Large intestine (tissue), 3 donors: ENCODE measurements at regions not wholly inside any gene's neighbourhood (a gene's known extent, or its start where the extent isn't known, plus 50 kb on each side); places are given as distances from the start of the nearest gene placed in this dataset.

ENCODE experiments used
- DNase-seq, 2 donors: peaks; one replicate each; pipeline versions ENCODE4 v3.0.0 to v3.0.0-alpha.2; 2013
- H3K27ac ChIP-seq: one replicate; pipeline ENCODE4 v1.5.1; 2013; ENCODE audit warnings: low read length
- H3K27me3 ChIP-seq: 2 replicates; pipeline ENCODE4 v1.6.1; 2013; ENCODE audit warnings: low read length; ENCODE audit not compliant: control insufficient read depth, insufficient read depth
- H3K36me3 ChIP-seq: 2 replicates; pipeline ENCODE4 v1.6.1; 2013; ENCODE audit warnings: low read length; ENCODE audit not compliant: control insufficient read depth, insufficient read depth
- H3K4me1 ChIP-seq: one replicate; pipeline ENCODE4 v1.6.1; 2013; ENCODE audit warnings: low read length; ENCODE audit not compliant: control insufficient read depth, insufficient read depth
- H3K4me3 ChIP-seq: one replicate; pipeline ENCODE4 v1.5.1; 2013; ENCODE audit warnings: low read length
- H3K9me3 ChIP-seq: one replicate; pipeline ENCODE4 v1.6.1; 2013; ENCODE audit warnings: mild to moderate bottlenecking, low read depth, low read length, moderate library complexity; ENCODE audit not compliant: control insufficient read depth
- whole genome bisulfite sequencing: methylation state at CpG from one replicate; pipeline ENCODE4 v1.1.5; 2013; ENCODE audit warnings: low lambda C conversion rate; ENCODE audit not compliant: insufficient coverage; 5-methylcytosine and 5-hydroxymethylcytosine counted together

- H3K4me3 ChIP-seq: peak overlapping the region; percentile 14
- DNase-seq: peak in 1 of 2 donors; percentile 44
- peak overlapping the region; percentile 16 for H3K27ac ChIP-seq
- no peaks in the 10 kb centered on the region for H3K27me3 ChIP-seq
- H3K36me3 ChIP-seq: no peaks in the 10 kb centered on the region
- WGBS: 33% methylated on average over 1 of the region's 5 CpGs
- no peaks in the 10 kb centered on the region for H3K9me3 ChIP-seq
- H3K4me1 ChIP-seq: no peaks in the 10 kb centered on the region
Measured at GRCh38 chr2:81895620-81896250, 1591.2 kb upstream of the LRRTM1 start.

- H3K4me3 ChIP-seq: no peak overlapping the region
- peak in 1 of 2 donors; percentile 17 for DNase-seq
- WGBS: 73% methylated on average over 3 of the region's 3 CpGs
- no peak overlapping the region for H3K27ac ChIP-seq
- no peaks in the 10 kb centered on the region for H3K9me3 ChIP-seq
- no peaks in the 10 kb centered on the region for H3K27me3 ChIP-seq
- no peaks in the 10 kb centered on the region for H3K4me1 ChIP-seq
- H3K36me3 ChIP-seq: no peaks in the 10 kb centered on the region
Measured at GRCh38 chr2:81894451-81894990, 1590.0 kb upstream of the LRRTM1 start.

GRCh38 chr2:81876624-81877023 lies 1572.1 kb upstream of the LRRTM1 start:
- Histone ChIP-seq H3K27ac (no peak overlapping the region), H3K9me3 (no peaks in the 10 kb centered on the region), H3K4me1 (peaks cover 2% of the 10 kb centered on the region), H3K36me3 (no peaks in the 10 kb centered on the region), H3K4me3 (no peak overlapping the region), H3K27me3 (no peaks in the 10 kb centered on the region)
- DNase-seq: no peak
- no CpG with 5 or more reads among the region's 4 CpGs for WGBS

GRCh38 chr2:81872006-81872405 lies 1567.5 kb upstream of the LRRTM1 start:
- Histone ChIP-seq H3K27ac (no peak overlapping the region), H3K36me3 (no peaks in the 10 kb centered on the region), H3K9me3 (no peaks in the 10 kb centered on the region), H3K4me1 (peaks cover 2% of the 10 kb centered on the region), H3K27me3 (no peaks in the 10 kb centered on the region), H3K4me3 (no peak overlapping the region)
- DNase-seq: no peak
- WGBS: 80% methylated on average over 1 of the region's 1 CpG

GRCh38 chr2:81870119-81870518 lies 1565.6 kb upstream of the LRRTM1 start:
- Histone ChIP-seq H3K4me3 (no peak overlapping the region), H3K27ac (no peak overlapping the region), H3K4me1 (peaks cover 2% of the 10 kb centered on the region), H3K36me3 (no peaks in the 10 kb centered on the region), H3K9me3 (no peaks in the 10 kb centered on the region), H3K27me3 (no peaks in the 10 kb centered on the region)
- peak in 1 of 2 donors; percentile 13 for DNase-seq
- 29% methylated on average over 1 of the region's 1 CpG for WGBS

GRCh38 chr2:81858998-81859397 lies 1554.4 kb upstream of the LRRTM1 start:
- H3K4me3 ChIP-seq: no peak overlapping the region
- no peaks in the 10 kb centered on the region for H3K4me1 ChIP-seq
- whole genome bisulfite sequencing: 72% methylated on average over 3 of the region's 3 CpGs
- no peak overlapping the region for H3K27ac ChIP-seq
- H3K36me3 ChIP-seq: no peaks in the 10 kb centered on the region
- DNase-seq: no peak
- H3K27me3 ChIP-seq: no peaks in the 10 kb centered on the region
- H3K9me3 ChIP-seq: no peaks in the 10 kb centered on the region

GRCh38 chr2:81853341-81853740 lies 1548.8 kb upstream of the LRRTM1 start:
- 100% methylated on average over 1 of the region's 2 CpGs for WGBS
- no peaks in the 10 kb centered on the region for H3K36me3 ChIP-seq
- H3K4me1 ChIP-seq: no peaks in the 10 kb centered on the region
- H3K4me3 ChIP-seq: no peak overlapping the region
- no peak overlapping the region for H3K27ac ChIP-seq
- no peaks in the 10 kb centered on the region for H3K27me3 ChIP-seq
- H3K9me3 ChIP-seq: no peaks in the 10 kb centered on the region
- no peak for DNase-seq

- H3K36me3 ChIP-seq: no peaks in the 10 kb centered on the region
- H3K4me3 ChIP-seq: no peak overlapping the region
- H3K4me1 ChIP-seq: no peaks in the 10 kb centered on the region
- no CpG with 5 or more reads among the region's 2 CpGs for WGBS
- no peak for DNase-seq
- no peaks in the 10 kb centered on the region for H3K9me3 ChIP-seq
- H3K27me3 ChIP-seq: no peaks in the 10 kb centered on the region
- H3K27ac ChIP-seq: no peak overlapping the region
Measured at GRCh38 chr2:81852651-81853050, 1548.1 kb upstream of the LRRTM1 start.

- H3K4me3 ChIP-seq: no peak overlapping the region
Measured at GRCh38 chr2:81839780-81840179, 1535.2 kb upstream of the LRRTM1 start.

GRCh38 chr2:81835321-81836000 lies 1530.9 kb upstream of the LRRTM1 start:
- no peaks in the 10 kb centered on the region for H3K36me3 ChIP-seq
- no peak for DNase-seq
- H3K27ac ChIP-seq: no peak overlapping the region
- H3K27me3 ChIP-seq: no peaks in the 10 kb centered on the region
- H3K9me3 ChIP-seq: no peaks in the 10 kb centered on the region
- H3K4me3 ChIP-seq: no peak overlapping the region
- H3K4me1 ChIP-seq: no peaks in the 10 kb centered on the region
- 80% methylated on average over 1 of the region's 2 CpGs for WGBS

More at GRCh38 chr2:81839780-81840179, 1535.2 kb upstream of the LRRTM1 start:
- no peaks in the 10 kb centered on the region for H3K36me3 ChIP-seq
- 80% methylated on average over 1 of the region's 2 CpGs for WGBS
- no peaks in the 10 kb centered on the region for H3K27me3 ChIP-seq
- DNase-seq: no peak
- H3K9me3 ChIP-seq: no peaks in the 10 kb centered on the region
- no peak overlapping the region for H3K27ac ChIP-seq
- no peaks in the 10 kb centered on the region for H3K4me1 ChIP-seq
